Islet of Langerhans (tissue), 1 donor: ENCODE measurements at regions not wholly inside any gene's neighbourhood (a gene's known extent, or its start where the extent isn't known, plus 50 kb on each side); places are given as distances from the start of the nearest gene placed in this dataset.

Experiments used
- FAIRE-seq: peaks from one replicate; lab custom pipeline; 2011; peaks lifted over from hg19 to GRCh38; lab: Jason Lieb, UNC

DNA sequence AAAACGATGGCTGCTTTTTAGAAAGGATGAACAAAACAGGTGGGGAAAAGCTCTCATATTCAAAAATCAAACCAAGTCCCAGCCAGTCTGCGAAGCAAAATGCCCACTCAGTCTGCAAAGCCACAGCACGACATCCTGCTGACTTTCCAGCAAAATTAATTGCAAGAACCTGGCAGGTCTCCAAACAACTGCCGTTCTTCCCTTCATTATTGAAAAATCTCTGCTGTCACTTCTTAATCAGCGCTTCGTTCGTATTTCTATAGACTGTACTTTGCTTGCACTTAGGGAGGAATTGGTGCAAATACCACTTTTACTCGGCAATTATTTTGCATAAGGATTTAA lies 222.4 kb downstream of the CBLN4 start:
- no peak for FAIRE-seq

DNA sequence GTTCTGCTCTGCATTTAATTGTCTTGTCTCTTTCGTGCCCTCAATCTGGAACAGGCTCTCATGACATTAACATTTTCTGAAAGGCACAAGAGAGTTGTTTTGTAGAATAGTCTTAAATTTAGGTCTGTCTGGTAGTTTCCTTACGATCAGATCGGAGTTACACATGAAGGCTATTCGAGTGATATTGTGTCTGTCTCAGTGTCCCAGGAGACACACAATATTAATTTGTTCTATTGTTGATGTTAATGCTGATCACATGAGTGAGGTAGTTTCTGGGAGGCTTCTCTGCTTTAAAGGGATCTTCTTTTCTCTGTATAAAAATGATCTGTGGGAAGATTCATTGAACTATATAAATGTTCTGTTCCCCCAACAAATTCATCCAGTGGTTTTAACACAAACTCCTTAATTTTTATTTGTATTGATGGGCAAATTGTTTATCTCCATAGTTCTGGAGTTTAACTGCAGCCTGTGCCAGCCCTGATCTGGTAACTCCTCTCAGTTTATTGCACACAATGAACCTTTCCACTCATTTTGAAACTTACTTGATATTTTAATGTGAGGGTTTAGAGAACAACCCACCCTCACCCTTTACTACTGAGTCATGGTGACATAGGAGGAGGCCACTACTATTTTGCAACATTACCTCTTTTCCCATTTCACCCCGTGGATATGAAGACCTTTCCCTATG lies 223.0 kb downstream of the CBLN4 start:
- FAIRE-seq = no peak

DNA sequence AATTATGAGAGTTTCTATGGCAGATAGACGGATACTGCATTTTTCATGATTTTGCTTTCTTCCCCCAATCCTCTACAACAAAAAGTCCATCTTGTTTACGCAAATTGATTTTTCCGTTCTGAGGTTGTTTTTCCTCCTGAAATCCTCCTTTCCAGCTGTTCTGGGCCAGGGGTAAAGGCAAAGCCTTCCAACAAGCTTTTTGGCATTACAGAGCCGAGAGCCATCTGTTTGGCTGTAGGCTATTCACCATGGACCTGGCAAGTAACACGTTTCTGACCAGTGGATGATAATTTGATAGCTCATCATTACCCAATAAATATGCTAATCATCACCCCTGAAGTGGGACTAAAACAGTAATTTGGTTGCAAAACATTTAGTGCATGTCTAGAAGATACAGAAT lies 226.5 kb downstream of the CBLN4 start:
- no peak for FAIRE-seq

DNA sequence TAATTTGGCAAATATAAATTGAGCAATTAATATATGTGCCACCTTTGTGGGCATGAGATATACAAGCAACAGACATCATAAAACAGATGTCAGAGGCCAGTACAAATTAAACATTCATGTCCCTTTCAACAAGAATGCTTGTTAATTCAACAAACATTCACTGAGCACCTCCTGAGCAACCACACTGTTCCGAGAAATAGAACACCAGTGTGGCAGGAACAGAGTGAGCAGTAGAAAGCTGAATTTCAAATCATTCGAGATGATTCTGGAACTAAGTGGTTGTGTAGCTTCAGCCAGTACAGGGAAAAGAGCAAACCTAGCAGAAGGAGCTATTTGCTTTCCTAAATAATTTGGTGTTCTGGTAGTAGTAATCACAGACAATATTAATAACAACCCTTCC lies 227.7 kb downstream of the CBLN4 start:
- FAIRE-seq = no peak

DNA sequence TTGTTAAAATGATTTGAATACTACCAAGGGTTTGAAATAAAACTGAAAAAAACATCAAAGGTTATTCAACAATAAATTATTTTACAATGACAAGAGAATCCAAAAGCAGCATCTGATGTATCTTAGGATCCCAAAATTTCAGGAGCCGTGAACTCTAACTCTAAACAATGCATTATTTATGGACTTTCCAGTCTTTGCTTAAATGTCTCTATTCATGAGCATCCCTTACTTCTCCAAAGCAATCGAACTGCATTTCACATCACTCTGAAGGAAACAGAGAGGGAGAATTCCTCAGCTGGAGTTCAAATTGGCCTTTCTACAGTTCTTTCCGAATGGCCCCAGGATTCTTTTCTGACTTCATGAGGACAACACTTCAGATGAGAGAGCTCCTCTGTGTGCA lies 229.1 kb downstream of the CBLN4 start:
- FAIRE-seq = peak; percentile 43

- FAIRE-seq = no peak
Observed at GRCh38 chr20:55774628-55775027, 230.7 kb downstream of the CBLN4 start.

DNA sequence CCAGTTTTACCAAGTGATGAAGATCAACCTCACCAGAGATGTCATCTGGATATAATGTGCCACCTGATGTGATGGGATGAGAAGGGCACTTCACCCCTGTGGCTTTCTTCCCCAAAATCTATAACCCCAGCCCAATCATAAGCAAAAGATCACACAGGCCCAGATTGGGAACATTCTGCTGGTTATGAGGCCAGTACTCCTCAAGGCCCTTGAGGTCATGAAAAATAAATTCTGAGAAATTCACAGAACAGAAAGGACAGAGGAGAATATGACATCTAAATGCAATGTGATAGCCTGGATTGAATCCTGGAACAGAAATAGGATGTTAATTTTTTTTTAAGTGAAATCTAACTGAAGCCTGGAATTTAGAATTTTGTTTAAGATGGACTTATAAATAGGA lies 243.5 kb downstream of the CBLN4 start:
- FAIRE-seq = no peak

DNA sequence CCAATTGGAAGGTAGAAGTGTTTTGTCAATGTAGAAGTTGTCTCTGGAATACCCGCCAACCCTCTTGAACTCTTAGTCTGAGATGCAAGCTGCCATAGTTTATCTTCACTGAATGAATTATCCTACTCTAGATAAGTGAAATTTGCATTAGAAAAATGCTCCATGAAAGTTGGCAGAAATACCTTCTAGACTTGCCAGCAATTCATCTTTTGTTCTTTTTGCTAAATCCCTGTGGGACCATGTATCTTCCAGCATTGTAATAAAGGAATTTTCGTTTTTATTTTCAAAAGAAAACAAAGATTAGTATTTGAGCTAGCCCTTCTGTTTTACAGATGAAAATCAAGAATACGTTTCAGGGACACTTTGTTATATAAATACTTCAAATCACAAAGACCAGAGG lies 244.2 kb downstream of the CBLN4 start:
- FAIRE-seq = no peak

DNA sequence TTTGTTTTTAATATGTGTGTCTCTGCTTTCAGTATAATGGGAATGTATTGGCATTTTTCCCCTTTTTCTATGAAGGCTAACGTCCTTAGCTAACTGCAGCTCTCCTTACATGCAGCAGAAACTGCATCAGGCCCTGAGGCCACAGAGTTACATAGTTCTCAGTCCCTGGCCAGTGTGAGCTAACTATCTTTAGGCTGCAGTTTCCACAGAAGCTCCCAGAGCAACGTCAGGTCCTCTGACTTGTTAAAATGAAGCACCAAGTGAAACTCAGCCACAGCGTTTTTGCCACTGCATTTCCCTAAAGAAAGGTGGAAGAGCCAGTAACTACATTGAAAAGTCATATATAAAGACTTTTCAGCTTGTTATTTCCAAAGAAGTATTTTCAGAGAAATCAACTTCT lies 244.7 kb downstream of the CBLN4 start:
- no peak for FAIRE-seq

- no peak for FAIRE-seq
Observed at GRCh38 chr20:55755861-55756260, 249.5 kb downstream of the CBLN4 start.

DNA sequence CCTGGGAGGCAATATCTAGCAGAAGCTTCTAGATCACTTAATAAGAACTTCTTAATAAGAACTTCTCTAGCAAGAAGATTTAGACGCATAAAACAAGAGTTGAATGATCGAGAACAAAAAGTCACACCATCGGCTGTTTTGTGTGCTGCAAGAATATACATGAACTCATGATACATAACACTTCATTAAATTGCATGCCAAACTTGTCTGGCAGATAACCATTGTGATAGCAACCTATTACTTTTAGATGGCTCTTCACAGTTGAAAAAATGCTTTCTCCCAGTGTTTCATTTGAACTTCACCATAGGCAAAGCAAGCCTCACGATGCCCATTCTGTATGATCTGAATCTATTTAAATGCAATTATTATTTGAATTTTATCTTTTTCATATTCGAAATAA lies 249.9 kb downstream of the CBLN4 start:
- FAIRE-seq = no peak

GRCh38 chr20:55746723-55747122 lies 258.6 kb downstream of the CBLN4 start:
- no peak for FAIRE-seq

GRCh38 chr20:55745840-55746239 lies 259.5 kb downstream of the CBLN4 start:
- FAIRE-seq = no peak

- no peak for FAIRE-seq
Observed at GRCh38 chr20:55744896-55745295, 260.4 kb downstream of the CBLN4 start.

- no peak for FAIRE-seq
Observed at GRCh38 chr20:55741801-55742200, 263.5 kb downstream of the CBLN4 start.

DNA sequence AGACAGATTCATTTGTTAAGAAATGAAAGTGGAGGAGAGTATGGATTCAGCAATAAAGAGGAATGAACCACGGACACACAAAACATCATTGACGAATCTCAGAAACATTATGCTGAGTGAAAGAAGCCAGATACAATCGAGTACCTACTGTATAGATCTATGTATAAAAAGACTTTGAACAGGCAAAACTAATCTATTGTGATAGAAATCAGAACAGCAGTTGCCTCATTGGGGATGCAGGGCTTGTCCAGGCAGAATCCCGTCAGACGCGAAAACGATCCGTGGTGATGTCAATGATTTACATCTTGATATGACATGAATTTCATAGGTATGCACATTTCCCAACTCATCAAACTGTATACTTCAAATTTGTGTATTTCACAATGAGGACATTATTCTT lies 265.2 kb downstream of the CBLN4 start:
- FAIRE-seq = no peak

DNA sequence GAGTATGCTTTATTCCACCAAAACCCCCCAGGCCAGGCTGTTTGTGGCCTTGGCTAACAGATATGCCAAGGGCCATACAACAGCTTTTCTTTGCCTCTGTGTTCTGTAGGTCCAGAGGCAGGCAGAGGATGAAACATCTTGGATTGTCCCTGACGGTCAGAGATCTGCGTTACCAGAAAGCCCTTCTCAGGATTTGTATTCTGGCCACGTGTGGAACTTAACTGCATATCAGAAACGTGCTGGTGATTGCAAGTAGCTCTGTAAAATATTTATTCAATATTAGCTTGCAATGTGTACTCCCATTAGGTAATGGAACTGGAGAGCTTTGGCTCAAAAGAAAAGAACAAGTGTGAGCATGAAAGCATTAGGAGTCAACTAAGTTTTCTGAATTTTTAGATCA lies 275.0 kb downstream of the CBLN4 start:
- no peak for FAIRE-seq

GRCh38 chr20:55714736-55715135 lies 290.6 kb downstream of the CBLN4 start:
- FAIRE-seq = no peak

GRCh38 chr20:55714082-55714481 lies 291.2 kb downstream of the CBLN4 start:
- FAIRE-seq = no peak

DNA sequence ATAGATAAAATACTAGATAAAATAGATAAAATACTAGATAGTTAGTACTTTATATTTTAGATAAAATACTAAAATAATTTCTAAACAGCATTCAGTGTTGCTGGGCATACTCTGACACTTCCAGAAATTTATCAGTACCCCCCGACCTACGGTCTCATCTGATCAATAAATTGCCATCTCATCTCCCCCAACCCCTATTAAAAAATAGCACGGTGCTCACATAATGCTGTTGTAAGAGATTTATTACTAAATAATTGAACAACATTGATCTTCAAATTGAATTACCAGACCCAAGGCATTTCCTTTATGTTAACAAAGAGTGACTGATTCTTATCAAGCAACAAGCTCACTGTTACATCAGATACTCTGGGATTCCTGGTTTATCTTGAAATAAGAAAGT lies 300.9 kb downstream of the CBLN4 start:
- FAIRE-seq = no peak

- FAIRE-seq = no peak
Observed at GRCh38 chr20:55701467-55701866, 303.9 kb downstream of the CBLN4 start.

- no peak for FAIRE-seq
Observed at GRCh38 chr20:55696520-55696919, 308.8 kb downstream of the CBLN4 start.

DNA sequence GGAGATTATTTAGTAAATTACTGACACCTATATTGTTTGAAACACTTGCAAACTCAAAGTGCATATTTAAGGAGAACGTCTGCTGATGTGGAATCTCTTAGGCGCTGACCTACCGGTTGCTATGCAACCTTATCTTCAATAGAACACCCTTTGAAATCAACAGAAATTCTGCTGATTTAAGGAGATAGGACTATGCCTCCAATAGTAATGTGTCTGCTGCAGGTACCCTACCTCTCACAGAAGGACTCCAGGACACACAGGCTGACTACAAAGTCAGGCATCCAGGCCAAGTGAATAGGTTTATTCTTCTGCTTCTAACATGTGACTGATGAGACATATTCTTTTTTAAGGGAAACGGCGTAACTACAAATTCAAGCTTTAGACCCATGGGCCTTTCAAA lies 311.7 kb downstream of the CBLN4 start:
- no peak for FAIRE-seq

DNA sequence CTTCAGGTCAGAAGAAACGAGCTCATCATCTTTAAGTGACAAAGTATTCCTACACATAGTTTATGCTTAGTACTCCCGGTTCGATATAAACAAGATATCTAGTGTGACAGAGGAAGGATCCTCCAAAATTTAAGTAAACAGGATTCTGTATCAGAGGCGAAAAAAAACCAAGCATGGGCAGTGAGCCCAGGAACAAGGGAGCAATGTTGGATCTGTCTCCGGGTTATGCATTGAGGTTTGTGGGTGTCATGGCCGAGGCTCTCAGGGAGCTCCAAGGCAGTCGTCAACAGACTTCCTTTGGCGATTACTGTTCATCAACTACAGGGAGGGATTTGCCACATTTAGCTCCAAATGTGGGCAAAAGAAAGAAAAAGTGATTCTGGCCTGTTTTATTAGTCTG lies 319.5 kb downstream of the CBLN4 start:
- no peak for FAIRE-seq

DNA sequence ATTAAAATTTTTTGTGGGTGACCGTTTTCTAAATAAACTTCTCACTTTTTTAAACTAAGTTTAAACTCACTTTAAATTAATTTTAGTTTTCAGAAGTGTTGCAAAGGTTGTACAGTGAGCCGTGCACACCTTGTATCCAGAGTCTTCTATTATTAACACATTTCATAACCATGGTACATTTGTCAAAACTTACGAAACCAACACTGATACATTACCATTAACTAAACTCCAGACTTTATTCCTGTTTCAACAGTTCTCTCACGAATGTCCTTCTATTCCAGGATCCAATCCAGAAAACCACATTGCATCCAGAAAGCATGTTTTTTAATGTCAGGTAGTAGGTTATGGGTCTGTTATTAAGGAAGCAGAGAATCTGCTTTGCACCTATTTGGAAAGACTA lies 319.9 kb downstream of the CBLN4 start:
- no peak for FAIRE-seq
